Heart left ventricle (tissue), 13 donors: ENCODE measurements at regions not wholly inside any gene's neighbourhood (a gene's known extent, or its start where the extent isn't known, plus 50 kb on each side); places are given as distances from the start of the nearest gene placed in this dataset.

Experiments
- POLR2A ChIP-seq, 2 donors: fragments of 450-650 bp; IDR thresholded peaks; one replicate each; pipeline ENCODE4 v1.6.1; 2017; ENCODE audit warnings: antibody characterized with exemption in 2 of 2, mild to moderate bottlenecking in 2 of 2, moderate library complexity in 2 of 2
- TF ChIP-seq, protein P1 (sequence below), 12 donors: fragments of 200-600 bp; sonication (generic) in 4 of 12; IDR thresholded peaks; one replicate each; pipeline versions ENCODE4 v1.5.0 to v1.8.0; 2018 to 2022; ENCODE audit warnings: antibody characterized with exemption in 12 of 12, mild to moderate bottlenecking in 5 of 12
- donor health status: ischemic (EF 13 %, LVEDD 7.1; RV severe dilation, severe dysfunction).
- donor health status: DM: no; HTN: yes; CAD: no.
- donor health status: DM: no; HTN: no; CAD: no.
- donor health status: ischemic (EF 25% LVEDD 6.9; RV normal size, moderate dysfunction).
- donor health status: ischemic (EF 25% LVEDD 5.7; RV mildly dilated, moderate dysfunction).
- donor health status: ischemic (EF 35%, LVEDD 5.7; RV mildly dilated, moderate dysfunction).
- donor health status: nonischemic (EF 11% LVEDD 7.7; RV severe dilation, severe dysfunction).
- donor health status: DM: yes; HTN: yes; CAD: no.
- donor health status: PGD.
- donor health status: ischemic (EF 29% LVEDD 5.4; RV normal size, mild dysfunction).
- donor health status: nonischemic (EF 23%, LVEDD 6.1; RV moderate dilation, normal function).

DNA sequence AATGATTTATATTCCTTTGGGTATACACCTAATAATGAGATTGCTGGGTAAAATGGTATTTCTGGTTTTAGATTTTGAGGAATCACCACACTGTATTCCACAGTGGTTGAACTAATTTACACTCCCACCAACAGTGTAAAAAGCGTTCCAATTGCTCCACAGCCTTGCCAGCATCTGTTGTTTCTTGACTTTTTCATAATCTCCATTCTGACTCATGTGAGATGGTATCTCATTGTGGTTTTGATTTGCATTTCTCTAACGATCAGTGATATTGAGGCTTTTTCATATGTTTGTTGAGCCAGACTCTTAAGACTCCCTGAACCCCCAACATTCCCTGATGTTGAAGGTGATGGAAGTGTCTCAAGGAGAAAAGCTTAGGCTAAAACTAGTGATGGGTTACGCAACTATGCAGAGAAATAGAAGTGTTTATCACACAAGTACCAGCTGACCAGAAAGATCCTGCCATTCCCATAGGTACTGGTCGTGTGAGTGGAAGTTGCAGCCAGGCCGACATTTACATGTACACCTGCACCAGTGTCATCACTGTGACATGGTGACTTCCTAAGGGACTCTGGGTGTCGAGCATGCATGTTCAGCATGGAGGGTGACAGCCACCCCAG is 711.2 kb upstream of the NRP1 start:
- TF ChIP-seq, protein P1, sequence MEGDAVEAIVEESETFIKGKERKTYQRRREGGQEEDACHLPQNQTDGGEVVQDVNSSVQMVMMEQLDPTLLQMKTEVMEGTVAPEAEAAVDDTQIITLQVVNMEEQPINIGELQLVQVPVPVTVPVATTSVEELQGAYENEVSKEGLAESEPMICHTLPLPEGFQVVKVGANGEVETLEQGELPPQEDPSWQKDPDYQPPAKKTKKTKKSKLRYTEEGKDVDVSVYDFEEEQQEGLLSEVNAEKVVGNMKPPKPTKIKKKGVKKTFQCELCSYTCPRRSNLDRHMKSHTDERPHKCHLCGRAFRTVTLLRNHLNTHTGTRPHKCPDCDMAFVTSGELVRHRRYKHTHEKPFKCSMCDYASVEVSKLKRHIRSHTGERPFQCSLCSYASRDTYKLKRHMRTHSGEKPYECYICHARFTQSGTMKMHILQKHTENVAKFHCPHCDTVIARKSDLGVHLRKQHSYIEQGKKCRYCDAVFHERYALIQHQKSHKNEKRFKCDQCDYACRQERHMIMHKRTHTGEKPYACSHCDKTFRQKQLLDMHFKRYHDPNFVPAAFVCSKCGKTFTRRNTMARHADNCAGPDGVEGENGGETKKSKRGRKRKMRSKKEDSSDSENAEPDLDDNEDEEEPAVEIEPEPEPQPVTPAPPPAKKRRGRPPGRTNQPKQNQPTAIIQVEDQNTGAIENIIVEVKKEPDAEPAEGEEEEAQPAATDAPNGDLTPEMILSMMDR (IDR thresholded peaks at IDR 0.05): no peak
- no peak for TF ChIP-seq POLR2A (IDR thresholded peaks at IDR 0.05)
